ENCODE measurements at regions not wholly inside any gene's neighbourhood (a gene's known extent, or its start where the extent isn't known, plus 50 kb on each side); places are given as distances from the start of the nearest gene placed in this dataset.

GRCh38 chr3:72259755-72260587 lies 475.0 kb upstream of the PROK2 start:
- DNase-seq (ENCODE audit: low read depth, low spot score) = no peak
- dilution Hi-C loops (cut with MboI; ENCODE audit: extremely low pct_ligation_motif_present, low sequenced_read_pairs) = no loop called here

GRCh38 chr3:72258361-72259141 lies 473.6 kb upstream of the PROK2 start:
- Histone ChIP-seq H4K20me1 (replicated peaks; ENCODE audit: control insufficient read depth, extremely low read depth, insufficient read depth, low read length) (no peaks in the 10 kb centered on the region), H3K9ac (replicated peaks; ENCODE audit: extremely low read depth, insufficient read depth, low read length) (no peak overlapping the region), H3K27ac (ENCODE audit: insufficient read depth, low read depth, low read length) (no peak overlapping the region), H3K9me1 (replicated peaks; ENCODE audit: control insufficient read depth, extremely low read depth, insufficient read depth, low read length) (no peaks in the 10 kb centered on the region), H3K4me2 (ENCODE audit: insufficient read depth, low read length) (no peak overlapping the region), H3K36me3 (ENCODE audit: control insufficient read depth in 2 of 2, extremely low read depth in 1 of 2, insufficient read depth in 2 of 2, low read length in 2 of 2) (no peaks in the 10 kb centered on the region), H3K4me3 (replicated peaks in 1 of 3; ENCODE audit: insufficient read depth in 1 of 3, low read depth in 1 of 3, low read length in 3 of 3) (no peak overlapping the region), H2AFZ (ENCODE audit: low read depth, low read length) (no peak overlapping the region), H3K9me3 (replicated peaks; ENCODE audit: control insufficient read depth, insufficient read depth, low read length) (no peaks in the 10 kb centered on the region), H3K79me2 (ENCODE audit: control insufficient read depth, insufficient read depth, low read length) (no peaks in the 10 kb centered on the region), H3K4me1 (ENCODE audit: control insufficient read depth, extremely low read depth, insufficient read depth, low read length) (no peaks in the 10 kb centered on the region), H3K27me3 (ENCODE audit: control insufficient read depth in 2 of 2, insufficient read depth in 2 of 2, low read length in 2 of 2) (peaks cover 30 to 49% of the 10 kb centered on the region in 2 experiments)
- DNase-seq (ENCODE audit: low read depth, low spot score) = no peak
- TF ChIP-seq GATA2 (IDR thresholded peaks at IDR 0.05; ENCODE audit: insufficient read depth, insufficient read length, low read depth, low read length) = no peak
- TF ChIP-seq POLR2A (IDR thresholded peaks at IDR 0.05; ENCODE audit: low read depth, low read length) = no peak
- TF ChIP-seq CTCF (IDR thresholded peaks at IDR 0.05; ENCODE audit: extremely low read depth in 1 of 2, insufficient read depth in 1 of 2, low read depth in 1 of 2, low read length in 2 of 2) = no peak
- no peak for TF ChIP-seq FOS (IDR thresholded peaks at IDR 0.05; ENCODE audit: borderline replicate concordance, insufficient read depth, low read length)
- no peak for TF ChIP-seq EZH2 (IDR thresholded peaks at IDR 0.05; ENCODE audit: borderline replicate concordance, low read depth, low read length, severe bottlenecking)
- TF ChIP-seq MAX (IDR thresholded peaks at IDR 0.05; ENCODE audit: insufficient read depth, insufficient read length) = no peak
- TF ChIP-seq MYC (IDR thresholded peaks at IDR 0.05; ENCODE audit: low read depth, low read length) = no peak
- no peak for TF ChIP-seq POLR2AphosphoS5 (IDR thresholded peaks at IDR 0.05; ENCODE audit: insufficient read depth, low read depth, low read length)
- TF ChIP-seq JUN (IDR thresholded peaks at IDR 0.05; ENCODE audit: borderline replicate concordance, insufficient read depth, insufficient read length, low read depth) = no peak
- FAIRE-seq = no peak
- no TSS peak for BruUV-seq (replicated peaks)
- CTCF ChIA-PET = no interaction called here
- intact Hi-C loops (cut with micrococcal nuclease) = no loop called here
- POLR2A ChIA-PET = no interaction called here
- dilution Hi-C loops (cut with MboI; ENCODE audit: extremely low pct_ligation_motif_present, low sequenced_read_pairs) = no loop called here

More at GRCh38 chr3:72259755-72260587, 475.0 kb upstream of the PROK2 start:
- Histone ChIP-seq H3K27me3 (ENCODE audit: control insufficient read depth in 2 of 2, insufficient read depth in 2 of 2, low read length in 2 of 2) (peaks cover 39 to 55% of the 10 kb centered on the region in 2 experiments), H2AFZ (ENCODE audit: low read depth, low read length) (no peak overlapping the region), H3K36me3 (ENCODE audit: control insufficient read depth in 2 of 2, extremely low read depth in 1 of 2, insufficient read depth in 2 of 2, low read length in 2 of 2) (no peaks in the 10 kb centered on the region), H3K27ac (ENCODE audit: insufficient read depth, low read depth, low read length) (no peak overlapping the region), H3K9me1 (replicated peaks; ENCODE audit: control insufficient read depth, extremely low read depth, insufficient read depth, low read length) (no peaks in the 10 kb centered on the region), H3K4me1 (ENCODE audit: control insufficient read depth, extremely low read depth, insufficient read depth, low read length) (no peaks in the 10 kb centered on the region), H3K9me3 (replicated peaks; ENCODE audit: control insufficient read depth, insufficient read depth, low read length) (no peaks in the 10 kb centered on the region), H4K20me1 (replicated peaks; ENCODE audit: control insufficient read depth, extremely low read depth, insufficient read depth, low read length) (no peaks in the 10 kb centered on the region), H3K79me2 (ENCODE audit: control insufficient read depth, insufficient read depth, low read length) (no peaks in the 10 kb centered on the region), H3K9ac (replicated peaks; ENCODE audit: extremely low read depth, insufficient read depth, low read length) (no peak overlapping the region), H3K4me2 (ENCODE audit: insufficient read depth, low read length) (no peak overlapping the region), H3K4me3 (replicated peaks in 1 of 3; ENCODE audit: insufficient read depth in 1 of 3, low read depth in 1 of 3, low read length in 3 of 3) (no peak overlapping the region)
- BruUV-seq (replicated peaks) = no TSS peak
- ChIA-PET CTCF (interaction anchor here (1.3 kb wide), 1 partner anchor 304 kb away, joined by 4 read pairs; no protein-coding TSS in a partner anchor), POLR2A (no interaction called here)
- no peak for FAIRE-seq
- TF ChIP-seq MYC (IDR thresholded peaks at IDR 0.05; ENCODE audit: low read depth, low read length) (no peak), JUN (IDR thresholded peaks at IDR 0.05; ENCODE audit: borderline replicate concordance, insufficient read depth, insufficient read length, low read depth) (no peak), POLR2AphosphoS5 (IDR thresholded peaks at IDR 0.05; ENCODE audit: insufficient read depth, low read depth, low read length) (no peak), EZH2 (IDR thresholded peaks at IDR 0.05; ENCODE audit: borderline replicate concordance, low read depth, low read length, severe bottlenecking) (no peak), MAX (IDR thresholded peaks at IDR 0.05; ENCODE audit: insufficient read depth, insufficient read length) (no peak)
- intact Hi-C loops (cut with micrococcal nuclease) = no loop called here

Measured in endothelial cell of umbilical vein (primary cell).